HepG2 (cell line): ENCODE measurements at regions not wholly inside any gene's neighbourhood (a gene's known extent, or its start where the extent isn't known, plus 50 kb on each side); places are given as distances from the start of the nearest gene placed in this dataset.

Source experiments
- ATAC-seq: fragments of 200-7000 bp; cut with Tn5 transposase; 3 replicates; pipeline ENCODE4 v1.9.1; 2020; ENCODE audit warnings: mild to moderate bottlenecking, moderate library complexity
- BruUV-seq: library from RNA; stranded (reverse); fragments of 400-500 nt; replicated peaks from 2 replicates; lab custom pipeline; 2021; lab: Mats Ljungman, UMichigan
- CTCF ChIA-PET: fragments of 300-600 bp; formaldehyde crosslinking; extraction: SDS; loops from one replicate; lab custom pipeline; 2021; ENCODE audit warnings: low total read pairs, inconsistent platforms, low intra/inter-chr PET ratio; lab: Yijun Ruan, JAX
- POLR2A ChIA-PET: fragments of 350-600 bp; sonication (Branson Sonifier 250); formaldehyde crosslinking; loops from one replicate; lab custom pipeline; 2020; ENCODE audit warnings: antibody characterized with exemption, inconsistent platforms; lab: Yijun Ruan, JAX
- DNase-seq: peaks from one replicate; pipeline ENCODE4 v3.0.0-alpha.2; 2015; ENCODE audit warnings: low spot score
- FAIRE-seq: peaks from 3 replicates; lab custom pipeline; 2011; peaks lifted over from hg19 to GRCh38; lab: Jason Lieb, UNC
- H2AFZ ChIP-seq: one replicate; pipeline ENCODE4 v1.6.1; 2011; ENCODE audit warnings: low read length, inconsistent platforms
- H3K27ac ChIP-seq: fragments of 300-600 bp; 3 replicates; pipeline ENCODE4 v1.8.0; 2011; ENCODE audit warnings: mixed run types, mild to moderate bottlenecking, mixed read lengths, low read length, inconsistent platforms; ENCODE audit not compliant: insufficient read depth; ENCODE audit errors: extremely low read length
- H3K27me3 ChIP-seq, 2 experiments: fragments of 200-600 bp in 1 of 2; 2 replicates in 1 of 2; 3 replicates in 1 of 2; pipeline versions ENCODE4 v1.6.0 to v1.8.0; 2011; ENCODE audit warnings: low read length in 2 of 2, mild to moderate bottlenecking in 2 of 2, moderate library complexity in 2 of 2, inconsistent platforms in 1 of 2; ENCODE audit not compliant: insufficient read depth in 2 of 2, control insufficient read depth in 1 of 2
- H3K36me3 ChIP-seq, 2 experiments: fragments of 200-600 bp in 1 of 2; replicated peaks in 1 of 2; 2 replicates in 1 of 2; 3 replicates in 1 of 2; pipeline versions ENCODE4 v1.5.1 to v1.8.0; 2011; ENCODE audit warnings: low read length in 2 of 2, inconsistent platforms in 1 of 2; ENCODE audit not compliant: insufficient read depth in 2 of 2, control insufficient read depth in 1 of 2
- H3K4me1 ChIP-seq: 2 replicates; pipeline ENCODE4 v1.5.1; 2012; ENCODE audit warnings: low read length, inconsistent platforms; ENCODE audit not compliant: insufficient read depth
- H3K4me2 ChIP-seq: 2 replicates; pipeline ENCODE4 v1.6.0; 2011; ENCODE audit warnings: low read depth, low read length, inconsistent platforms
- H3K4me3 ChIP-seq, 3 experiments: fragments of 200-600 bp in 1 of 3; sonication (generic), shearing (Covaris generic) in 1 of 3; replicated peaks in 1 of 3; 2 replicates each; pipeline ENCODE4 v1.5.1; 2011 to 2016; ENCODE audit warnings: low read length in 3 of 3, inconsistent platforms in 2 of 3, low read depth in 2 of 3, mild to moderate bottlenecking in 2 of 3, control low read depth in 1 of 3, mixed read lengths in 1 of 3; ENCODE audit not compliant: insufficient read depth in 1 of 3
- H3K79me2 ChIP-seq: one replicate; pipeline ENCODE4 v1.6.1; 2011; ENCODE audit warnings: low read length, inconsistent platforms; ENCODE audit not compliant: insufficient read depth
- H3K9ac ChIP-seq: 2 replicates; pipeline ENCODE4 v1.6.0; 2011; ENCODE audit warnings: mild to moderate bottlenecking, low read depth, low read length, inconsistent platforms; ENCODE audit not compliant: insufficient read depth
- H3K9me3 ChIP-seq: 2 replicates; pipeline ENCODE4 v1.5.1; 2012; ENCODE audit warnings: mild to moderate bottlenecking, low read length
- H4K20me1 ChIP-seq: 2 replicates; pipeline ENCODE4 v1.6.0; 2011; ENCODE audit warnings: inconsistent platforms, mild to moderate bottlenecking, low read length, moderate library complexity; ENCODE audit not compliant: insufficient read depth
- GABPA ChIP-seq, 2 experiments: IDR thresholded peaks; 2 replicates each; pipeline ENCODE4 v1.6.1; 2011 to 2016; ENCODE audit warnings: low read depth in 2 of 2, low read length in 1 of 2, missing biosample characterization in 1 of 2, missing genetic modification characterization in 1 of 2
- HOXA9 ChIP-seq: sonication (generic); formaldehyde crosslinking; IDR thresholded peaks from 2 replicates; pipeline ENCODE4 v1.8.1; 2022; ENCODE audit warnings: missing genetic modification reagents, mild to moderate bottlenecking, moderate library complexity, borderline replicate concordance
- KLF16 ChIP-seq, 2 experiments: sonication (generic) in 1 of 2; formaldehyde crosslinking in 1 of 2; IDR thresholded peaks; 2 replicates each; pipeline versions ENCODE4 v1.6.1 to v1.8.0; 2016 to 2023; ENCODE audit warnings: missing genetic modification reagents in 2 of 2, missing compliant biosample characterization in 1 of 2
- NCOA5 ChIP-seq: sonication (generic); formaldehyde crosslinking; IDR thresholded peaks from 2 replicates; pipeline ENCODE4 v1.4.0; 2020; ENCODE audit warnings: missing genetic modification reagents
- NFYC ChIP-seq: IDR thresholded peaks from 2 replicates; pipeline ENCODE4 v1.6.1; 2016; ENCODE audit warnings: missing genetic modification reagents, missing compliant biosample characterization
- ZBTB2 ChIP-seq: sonication (generic); formaldehyde crosslinking; IDR thresholded peaks from 2 replicates; pipeline ENCODE4 v1.8.0; 2022; ENCODE audit warnings: low read depth, missing genetic modification reagents
- ZBTB40 ChIP-seq, 2 experiments: fragments of 450-650 bp in 1 of 2; sonication (generic) in 1 of 2; formaldehyde crosslinking in 1 of 2; IDR thresholded peaks; 2 replicates each; pipeline versions ENCODE4 v1.6.1 to v1.8.0; 2016 to 2022; ENCODE audit warnings: antibody characterized with exemption in 1 of 2, mild to moderate bottlenecking in 1 of 2, missing genetic modification reagents in 1 of 2
- WGBS: methylation state at CpG from one replicate; pipeline ENCODE4 v1.1.6; 2017; ENCODE audit warnings: low lambda C conversion rate; 5-methylcytosine and 5-hydroxymethylcytosine counted together
- in situ Hi-C: cut with HindIII; loops from 2 replicates; pipeline ENCODE4 v1.10.0; 2017; ENCODE audit warnings: low pct_unique_long_range_greater_than_20kb; ENCODE audit not compliant: extremely low pct_ligation_motif_present
- intact Hi-C: fragments of 100-400 bp; cut with micrococcal nuclease; formaldehyde crosslinking; loops from one replicate; pipeline ENCODE4 v1.10.0; 2022; ENCODE audit not compliant: unreplicated experiment

GRCh38 chr10:43942096-43942850, 293.6 kb upstream of the ZNF32 start:
- Histone ChIP-seq H4K20me1 (no peaks in the 10 kb centered on the region), H3K4me3 (no peak overlapping the region), H3K4me2 (no peak overlapping the region), H3K79me2 (no peaks in the 10 kb centered on the region), H3K27ac (no peak overlapping the region), H3K4me1 (no peaks in the 10 kb centered on the region), H3K9me3 (no peaks in the 10 kb centered on the region), H3K9ac (no peak overlapping the region), H3K27me3 (no peaks in the 10 kb centered on the region; a peak in 1 of 5 replicates), H3K36me3 (no peaks in the 10 kb centered on the region), H2AFZ (no peak overlapping the region)
- DNase-seq (no peak), FAIRE-seq (no peak), ATAC-seq (no peak)
- in situ Hi-C loops, result no loop called here
- intact Hi-C loops, result no loop called here
- 45% methylated on average over 8 of the region's 10 CpGs for WGBS
- POLR2A ChIA-PET, result no interaction called here
- CTCF ChIA-PET, result no interaction called here
- BruUV-seq, result no TSS peak
- TF ChIP-seq GABPA (IDR thresholded peaks at IDR 0.05; ENCODE audit: low read depth, low read length) (no peak), GABPA (CRISPR knock-in tag; IDR thresholded peaks at IDR 0.05; ENCODE audit: low read depth) (no peak), HOXA9 (no peak), ZBTB40 (IDR thresholded peaks at IDR 0.05) (no peak), ZBTB40 (CRISPR knock-in tag; IDR thresholded peaks at IDR 0.05) (no peak), NFYC (CRISPR knock-in tag) (no peak), ZBTB2 (no peak), NCOA5 (no peak), KLF16 (CRISPR knock-in tag; IDR thresholded peaks at IDR 0.05) (no peak)
